ENCODE measurements at regions not wholly inside any gene's neighbourhood (a gene's known extent, or its start where the extent isn't known, plus 50 kb on each side); places are given as distances from the start of the nearest gene placed in this dataset.

GRCh38 chr4:81314897-81315470, 100.0 kb upstream of the PRKG2 start:
- TF ChIP-seq, protein P1, sequence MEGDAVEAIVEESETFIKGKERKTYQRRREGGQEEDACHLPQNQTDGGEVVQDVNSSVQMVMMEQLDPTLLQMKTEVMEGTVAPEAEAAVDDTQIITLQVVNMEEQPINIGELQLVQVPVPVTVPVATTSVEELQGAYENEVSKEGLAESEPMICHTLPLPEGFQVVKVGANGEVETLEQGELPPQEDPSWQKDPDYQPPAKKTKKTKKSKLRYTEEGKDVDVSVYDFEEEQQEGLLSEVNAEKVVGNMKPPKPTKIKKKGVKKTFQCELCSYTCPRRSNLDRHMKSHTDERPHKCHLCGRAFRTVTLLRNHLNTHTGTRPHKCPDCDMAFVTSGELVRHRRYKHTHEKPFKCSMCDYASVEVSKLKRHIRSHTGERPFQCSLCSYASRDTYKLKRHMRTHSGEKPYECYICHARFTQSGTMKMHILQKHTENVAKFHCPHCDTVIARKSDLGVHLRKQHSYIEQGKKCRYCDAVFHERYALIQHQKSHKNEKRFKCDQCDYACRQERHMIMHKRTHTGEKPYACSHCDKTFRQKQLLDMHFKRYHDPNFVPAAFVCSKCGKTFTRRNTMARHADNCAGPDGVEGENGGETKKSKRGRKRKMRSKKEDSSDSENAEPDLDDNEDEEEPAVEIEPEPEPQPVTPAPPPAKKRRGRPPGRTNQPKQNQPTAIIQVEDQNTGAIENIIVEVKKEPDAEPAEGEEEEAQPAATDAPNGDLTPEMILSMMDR (IDR thresholded peaks at IDR 0.05) = no peak
- no peak for TF ChIP-seq POLR2A (IDR thresholded peaks at IDR 0.05)
